Uterus (tissue), 3 donors: ENCODE measurements at regions not wholly inside any gene's neighbourhood (a gene's known extent, or its start where the extent isn't known, plus 50 kb on each side); places are given as distances from the start of the nearest gene placed in this dataset.
A peak's percentile ranks its signal among the peaks of the same experiment; 100 is the strongest.

Source experiments
- DNase-seq, 2 donors: peaks; one replicate each; pipeline ENCODE4 v3.0.0-alpha.2; 2019 to 2020
- H3K27ac ChIP-seq, 2 donors: fragments of 200-600 bp; sonication (generic); 1 replicate in 1 of 2; 2 replicates in 1 of 2; pipeline ENCODE4 v1.5.1; 2016 to 2018
- H3K27me3 ChIP-seq, 2 donors: fragments of 200-600 bp; sonication (generic); one replicate each; pipeline ENCODE4 v1.5.1; 2018 to 2019; ENCODE audit warnings: control low read depth in 1 of 2
- H3K36me3 ChIP-seq, 2 donors: fragments of 200-600 bp; sonication (generic); one replicate each; pipeline ENCODE4 v1.5.1; 2019; ENCODE audit warnings: control low read depth in 1 of 2
- H3K4me1 ChIP-seq, 2 donors: fragments of 200-600 bp; sonication (generic); one replicate each; pipeline ENCODE4 v1.5.1; 2018 to 2019; ENCODE audit warnings: control low read depth in 1 of 2
- H3K4me3 ChIP-seq, 2 donors: fragments of 200-600 bp; sonication (generic); 1 replicate in 1 of 2; 2 replicates in 1 of 2; pipeline ENCODE4 v1.5.1; 2018 to 2019; ENCODE audit warnings: mild to moderate bottlenecking in 1 of 2
- H3K9me3 ChIP-seq, 2 donors: fragments of 200-600 bp; sonication (generic); one replicate each; pipeline ENCODE4 v1.5.1; 2019; ENCODE audit warnings: control low read depth in 1 of 2
- CTCF ChIP-seq, 4 experiments: fragments of 200-600 bp in 2 of 4; fragments of 450-650 bp in 2 of 4; sonication (generic) in 2 of 4; IDR thresholded peaks; one replicate each; pipeline ENCODE4 v1.5.1; 2016 to 2019; ENCODE audit warnings: antibody characterized with exemption in 4 of 4, mild to moderate bottlenecking in 2 of 4, moderate library complexity in 1 of 4
- POLR2A ChIP-seq, 2 donors: fragments of 450-650 bp; IDR thresholded peaks; one replicate each; pipeline ENCODE4 v1.6.1; 2016; ENCODE audit warnings: antibody characterized with exemption in 2 of 2, mild to moderate bottlenecking in 1 of 2, moderate library complexity in 1 of 2
- intact Hi-C: fragments of 100-400 bp; cut with DNase I; formaldehyde crosslinking; loops from one replicate; pipeline ENCODE4 v1.15.1; 2023; ENCODE audit warnings: low total_unique reads
- donor health status: DM: yes; HTN: yes; CAD: no.

- Histone ChIP-seq H3K4me3 (no peak overlapping the region), H3K27me3 (no peaks in the 10 kb centered on the region), H3K9me3 (no peaks in the 10 kb centered on the region), H3K27ac (no peak overlapping the region), H3K36me3 (no peaks in the 10 kb centered on the region), H3K4me1 (no peaks in the 10 kb centered on the region)
- intact Hi-C loops: no loop called here
- no peak for TF ChIP-seq POLR2A (IDR thresholded peaks at IDR 0.05)
- no peak for DNase-seq
Observed at GRCh38 chr5:68372161-68372560, 156.6 kb downstream of the PIK3R1 start.

GRCh38 chr5:68373050-68373449 lies 157.5 kb downstream of the PIK3R1 start:
- Histone ChIP-seq H3K36me3 (no peaks in the 10 kb centered on the region), H3K4me1 (no peaks in the 10 kb centered on the region), H3K4me3 (no peak overlapping the region), H3K27ac (no peak overlapping the region), H3K27me3 (no peaks in the 10 kb centered on the region), H3K9me3 (no peaks in the 10 kb centered on the region)
- TF ChIP-seq POLR2A (IDR thresholded peaks at IDR 0.05): no peak
- TF ChIP-seq CTCF (IDR thresholded peaks at IDR 0.05): no peak
- intact Hi-C loops: no loop called here
- DNase-seq: no peak

- DNase-seq: no peak
- Histone ChIP-seq H3K27me3 (no peaks in the 10 kb centered on the region), H3K27ac (peak overlapping the region; percentile 15 to 56), H3K9me3 (no peaks in the 10 kb centered on the region), H3K4me3 (no peak overlapping the region), H3K36me3 (no peaks in the 10 kb centered on the region), H3K4me1 (no peaks in the 10 kb centered on the region)
- no peak for TF ChIP-seq CTCF (IDR thresholded peaks at IDR 0.05)
- intact Hi-C loops: no loop called here
Observed at GRCh38 chr5:68374796-68375518, 159.4 kb downstream of the PIK3R1 start.

- Histone ChIP-seq H3K27ac (peak overlapping the region; percentile 56 to 74), H3K9me3 (no peaks in the 10 kb centered on the region), H3K4me3 (no peak overlapping the region), H3K36me3 (no peaks in the 10 kb centered on the region), H3K27me3 (no peaks in the 10 kb centered on the region), H3K4me1 (peaks cover 0 to under 1% of the 10 kb centered on the region in 2 donors)
- no peak for DNase-seq
- TF ChIP-seq POLR2A (IDR thresholded peaks at IDR 0.05) (no peak), CTCF (IDR thresholded peaks at IDR 0.05) (no peak)
- intact Hi-C loops: no loop called here
Observed at GRCh38 chr5:68375540-68375939, 160.0 kb downstream of the PIK3R1 start.

- Histone ChIP-seq H3K27ac (peak overlapping the region; percentile 74 to 84), H3K9me3 (no peaks in the 10 kb centered on the region), H3K27me3 (no peaks in the 10 kb centered on the region), H3K36me3 (no peaks in the 10 kb centered on the region), H3K4me3 (no peak overlapping the region), H3K4me1 (peaks cover 0 to 6% of the 10 kb centered on the region in 2 donors)
- DNase-seq: no peak
- TF ChIP-seq CTCF (IDR thresholded peaks at IDR 0.05) (no peak), POLR2A (IDR thresholded peaks at IDR 0.05) (no peak)
- intact Hi-C loops: no loop called here
Observed at GRCh38 chr5:68376935-68377334, 161.4 kb downstream of the PIK3R1 start.
